Stomach smooth muscle (tissue), 2 donors: ENCODE measurements at regions not wholly inside any gene's neighbourhood (a gene's known extent, or its start where the extent isn't known, plus 50 kb on each side); places are given as distances from the start of the nearest gene placed in this dataset.

Experiments
- H3K27ac ChIP-seq: one replicate; pipeline ENCODE4 v1.7.0; 2013; ENCODE audit warnings: mild to moderate bottlenecking, low read length, inconsistent platforms
- H3K27me3 ChIP-seq, 2 donors: one replicate each; pipeline ENCODE4 v1.7.0; 2013; ENCODE audit warnings: low read length in 2 of 2; ENCODE audit not compliant: insufficient read depth in 2 of 2, control insufficient read depth in 1 of 2
- H3K36me3 ChIP-seq, 2 donors: one replicate each; pipeline ENCODE4 v1.7.0; 2013; ENCODE audit warnings: low read length in 2 of 2; ENCODE audit not compliant: control insufficient read depth in 2 of 2, insufficient read depth in 2 of 2
- H3K4me1 ChIP-seq: one replicate; pipeline ENCODE4 v1.7.0; 2013; ENCODE audit warnings: low read length; ENCODE audit not compliant: control insufficient read depth, insufficient read depth
- H3K4me3 ChIP-seq, 2 donors: one replicate each; pipeline ENCODE4 v1.7.0; 2013; ENCODE audit warnings: low read length in 2 of 2
- H3K9ac ChIP-seq, 2 donors: one replicate each; pipeline ENCODE4 v1.7.0; 2013; ENCODE audit warnings: low read length in 2 of 2, mild to moderate bottlenecking in 1 of 2
- H3K9me3 ChIP-seq, 2 donors: one replicate each; pipeline ENCODE4 v1.7.0; 2013; ENCODE audit warnings: low read length in 2 of 2; ENCODE audit not compliant: control insufficient read depth in 2 of 2
- donor health status: healthy.
- donor health status: Pancreatic carcinoma.

GRCh38 chr14:54108481-54109471, 152.2 kb upstream of the BMP4 start:
- Histone ChIP-seq H3K4me3 (no peak overlapping the region), H3K9ac (no peak overlapping the region), H3K36me3 (no peaks in the 10 kb centered on the region), H3K4me1 (no peaks in the 10 kb centered on the region), H3K9me3 (no peaks in the 10 kb centered on the region), H3K27ac (no peak overlapping the region), H3K27me3 (no peaks in the 10 kb centered on the region)

- Histone ChIP-seq H3K9ac (no peak overlapping the region), H3K9me3 (no peaks in the 10 kb centered on the region), H3K27me3 (no peaks in the 10 kb centered on the region), H3K27ac (no peak overlapping the region), H3K36me3 (no peaks in the 10 kb centered on the region), H3K4me1 (no peaks in the 10 kb centered on the region), H3K4me3 (no peak overlapping the region)
These were observed 153.0 kb upstream of the BMP4 start for GRCh38 chr14:54109521-54110120.

- H3K4me1 ChIP-seq = no peaks in the 10 kb centered on the region
- no peak overlapping the region for H3K27ac ChIP-seq
- no peaks in the 10 kb centered on the region for H3K36me3 ChIP-seq
- no peaks in the 10 kb centered on the region for H3K27me3 ChIP-seq
- H3K9me3 ChIP-seq = no peaks in the 10 kb centered on the region
- no peak overlapping the region for H3K4me3 ChIP-seq
- H3K9ac ChIP-seq = no peak overlapping the region
These were observed 158.3 kb upstream of the BMP4 start for GRCh38 chr14:54114941-54115340.

- H3K27ac ChIP-seq = no peak overlapping the region
- no peaks in the 10 kb centered on the region for H3K4me1 ChIP-seq
- H3K36me3 ChIP-seq = no peaks in the 10 kb centered on the region
- no peaks in the 10 kb centered on the region for H3K9me3 ChIP-seq
- no peak overlapping the region for H3K4me3 ChIP-seq
- H3K9ac ChIP-seq = no peak overlapping the region
- no peaks in the 10 kb centered on the region for H3K27me3 ChIP-seq
These were observed 159.7 kb upstream of the BMP4 start for GRCh38 chr14:54116198-54116885.

GRCh38 chr14:54116972-54117371, 160.3 kb upstream of the BMP4 start:
- no peaks in the 10 kb centered on the region for H3K27me3 ChIP-seq
- no peaks in the 10 kb centered on the region for H3K4me1 ChIP-seq
- no peak overlapping the region for H3K9ac ChIP-seq
- H3K27ac ChIP-seq = no peak overlapping the region
- no peaks in the 10 kb centered on the region for H3K36me3 ChIP-seq
- H3K9me3 ChIP-seq = no peaks in the 10 kb centered on the region
- no peak overlapping the region for H3K4me3 ChIP-seq

GRCh38 chr14:54117396-54117795, 160.8 kb upstream of the BMP4 start:
- Histone ChIP-seq H3K4me3 (no peak overlapping the region), H3K9ac (no peak overlapping the region), H3K4me1 (no peaks in the 10 kb centered on the region), H3K27me3 (no peaks in the 10 kb centered on the region), H3K9me3 (no peaks in the 10 kb centered on the region), H3K27ac (no peak overlapping the region), H3K36me3 (no peaks in the 10 kb centered on the region)

GRCh38 chr14:54117924-54118323, 161.3 kb upstream of the BMP4 start:
- H3K4me1 ChIP-seq = no peaks in the 10 kb centered on the region
- H3K9ac ChIP-seq = no peak overlapping the region
- no peaks in the 10 kb centered on the region for H3K36me3 ChIP-seq
- no peak overlapping the region for H3K4me3 ChIP-seq
- no peaks in the 10 kb centered on the region for H3K9me3 ChIP-seq
- H3K27ac ChIP-seq = no peak overlapping the region
- no peaks in the 10 kb centered on the region for H3K27me3 ChIP-seq

- H3K9me3 ChIP-seq = no peaks in the 10 kb centered on the region
- no peaks in the 10 kb centered on the region for H3K27me3 ChIP-seq
- no peaks in the 10 kb centered on the region for H3K36me3 ChIP-seq
- no peak overlapping the region for H3K27ac ChIP-seq
- H3K4me3 ChIP-seq = no peak overlapping the region
- no peak overlapping the region for H3K9ac ChIP-seq
- no peaks in the 10 kb centered on the region for H3K4me1 ChIP-seq
These were observed 163.6 kb upstream of the BMP4 start for GRCh38 chr14:54120260-54120659.

- H3K4me1 ChIP-seq = no peaks in the 10 kb centered on the region
- no peak overlapping the region for H3K27ac ChIP-seq
- H3K36me3 ChIP-seq = no peaks in the 10 kb centered on the region
- no peaks in the 10 kb centered on the region for H3K9me3 ChIP-seq
- H3K9ac ChIP-seq = no peak overlapping the region
- no peak overlapping the region for H3K4me3 ChIP-seq
- H3K27me3 ChIP-seq = no peaks in the 10 kb centered on the region
These were observed 164.9 kb upstream of the BMP4 start for GRCh38 chr14:54121466-54122027.

- no peaks in the 10 kb centered on the region for H3K27me3 ChIP-seq
- H3K36me3 ChIP-seq = no peaks in the 10 kb centered on the region
- H3K27ac ChIP-seq = no peak overlapping the region
- no peak overlapping the region for H3K4me3 ChIP-seq
- no peak overlapping the region for H3K9ac ChIP-seq
- no peaks in the 10 kb centered on the region for H3K4me1 ChIP-seq
- H3K9me3 ChIP-seq = no peaks in the 10 kb centered on the region
These were observed 167.2 kb upstream of the BMP4 start for GRCh38 chr14:54123841-54124240.
